ENCODE measurements at regions not wholly inside any gene's neighbourhood (a gene's known extent, or its start where the extent isn't known, plus 50 kb on each side); places are given as distances from the start of the nearest gene placed in this dataset.
A peak's percentile ranks its signal among the peaks of the same experiment; 100 is the strongest.

DNA sequence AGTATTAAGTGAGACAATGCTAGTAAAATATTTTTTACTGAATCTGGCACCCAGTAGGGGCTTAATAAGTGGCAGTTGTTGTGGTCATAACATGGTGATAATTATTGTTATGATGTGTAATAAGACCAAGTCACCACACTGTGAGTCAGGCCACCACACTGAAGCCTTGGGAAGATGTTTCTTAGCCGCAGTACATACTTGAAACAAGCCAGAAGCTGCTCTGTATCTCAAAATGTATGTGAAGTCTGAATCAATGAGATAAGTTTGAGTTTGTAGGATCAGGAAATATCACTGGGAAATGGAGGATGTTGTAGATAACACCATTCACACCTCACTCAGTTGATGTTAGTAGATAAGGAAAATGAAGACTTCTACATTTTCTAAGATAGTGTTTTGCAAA, 51.3 kb upstream of the PTPN3 start:
- DNase-seq (ENCODE audit: low read depth) = no peak

DNA sequence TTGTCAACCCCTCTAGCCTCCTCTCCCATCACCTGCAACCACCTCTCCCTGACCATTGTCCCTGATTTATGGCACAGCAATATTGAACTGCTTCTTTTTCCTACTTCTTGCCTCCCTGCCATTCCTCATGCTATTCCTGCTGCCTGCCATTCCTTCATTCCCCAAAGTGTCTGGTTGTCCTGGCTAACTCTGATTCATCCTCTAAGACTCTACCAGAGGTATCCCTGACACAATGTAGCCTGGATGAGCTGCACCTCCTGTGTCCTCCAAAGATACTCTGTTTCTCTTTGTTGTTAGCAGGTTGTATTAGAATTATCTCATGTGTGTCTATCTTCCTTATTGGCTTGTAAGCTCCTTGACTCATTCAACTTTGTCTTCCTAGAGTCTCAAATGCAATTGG, 53.5 kb upstream of the PTPN3 start:
- no peak for DNase-seq (ENCODE audit: low read depth)

DNA sequence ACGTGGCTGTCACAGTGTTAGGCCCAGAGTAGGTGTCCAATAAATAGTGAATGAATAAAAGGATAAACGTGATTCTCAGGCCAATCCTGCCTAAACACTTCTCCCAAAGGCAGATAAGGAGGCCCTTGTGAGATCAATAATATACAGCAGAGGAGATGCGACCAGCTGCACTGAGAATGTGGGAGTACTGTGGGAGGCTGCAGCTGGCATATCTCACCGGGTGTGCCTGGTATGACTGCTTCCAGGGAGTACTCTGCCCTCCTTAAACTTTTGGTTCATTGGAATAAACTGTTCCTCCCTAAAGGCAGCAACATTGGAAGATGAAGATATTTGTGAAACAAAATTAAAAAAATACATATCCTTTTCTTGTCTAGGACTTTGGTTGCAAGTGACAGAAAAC, 57.1 kb upstream of the PTPN3 start:
- no peak for DNase-seq (ENCODE audit: low read depth)

DNA sequence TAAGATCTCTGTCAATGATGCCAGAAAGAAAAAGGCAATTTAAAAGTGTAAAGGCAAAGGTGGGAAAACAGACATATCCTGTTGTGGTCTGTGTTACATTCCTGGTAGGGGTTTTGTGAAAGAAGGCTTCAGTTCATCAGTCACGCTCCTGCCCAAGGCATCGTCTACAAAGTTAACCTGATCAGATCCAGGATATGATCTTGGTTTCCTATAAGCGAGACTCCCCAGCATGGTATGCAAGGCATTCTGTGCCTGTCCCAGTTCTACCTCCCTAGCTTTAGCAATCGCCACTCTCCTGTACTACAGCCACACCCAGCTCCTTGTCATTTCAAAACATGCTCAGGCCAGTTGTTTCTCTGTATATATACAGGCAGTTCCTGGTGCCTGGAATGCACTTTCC, 58.0 kb upstream of the PTPN3 start:
- DNase-seq (ENCODE audit: low read depth) = no peak

DNA sequence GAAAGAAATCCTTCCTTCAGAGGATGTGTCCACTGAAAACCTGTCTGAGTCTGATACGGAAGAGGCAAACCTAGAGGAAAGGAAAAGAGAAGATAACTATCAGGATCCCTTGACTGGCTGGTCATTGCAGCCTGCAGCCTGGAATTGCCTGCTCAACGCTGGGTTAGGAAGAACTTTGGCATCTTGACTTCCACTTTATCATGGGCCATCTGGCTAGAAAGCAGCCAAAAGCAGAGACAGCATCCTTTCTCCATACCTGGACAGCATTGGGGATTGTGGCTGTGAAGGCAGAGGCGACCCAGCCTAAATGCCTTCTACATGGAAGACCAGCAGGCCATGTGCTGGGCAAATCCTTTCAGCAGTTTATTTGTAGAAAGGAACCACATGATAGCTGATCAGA, 58.7 kb upstream of the PTPN3 start:
- no peak for DNase-seq (ENCODE audit: low read depth)

DNA sequence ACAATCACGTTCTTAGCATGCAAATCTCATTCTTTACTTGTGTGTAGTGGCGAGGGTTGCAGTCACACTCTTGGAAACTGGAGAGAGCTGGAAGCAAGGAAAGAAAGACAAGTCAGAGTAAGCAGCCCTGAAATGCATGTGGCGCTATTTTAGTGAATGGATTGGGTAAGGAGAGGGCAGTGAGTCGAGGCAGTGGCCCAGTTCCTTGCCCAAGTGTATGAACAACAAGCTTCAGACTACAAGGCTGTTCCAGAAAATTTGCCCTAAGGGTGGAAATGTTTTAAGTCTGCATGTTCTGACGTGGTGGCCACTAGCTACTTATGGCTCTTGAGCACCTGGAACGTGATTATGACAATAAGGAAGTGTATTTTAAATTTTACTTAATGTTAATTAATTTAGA, 59.4 kb upstream of the PTPN3 start:
- DNase-seq (ENCODE audit: low read depth) = no peak

DNA sequence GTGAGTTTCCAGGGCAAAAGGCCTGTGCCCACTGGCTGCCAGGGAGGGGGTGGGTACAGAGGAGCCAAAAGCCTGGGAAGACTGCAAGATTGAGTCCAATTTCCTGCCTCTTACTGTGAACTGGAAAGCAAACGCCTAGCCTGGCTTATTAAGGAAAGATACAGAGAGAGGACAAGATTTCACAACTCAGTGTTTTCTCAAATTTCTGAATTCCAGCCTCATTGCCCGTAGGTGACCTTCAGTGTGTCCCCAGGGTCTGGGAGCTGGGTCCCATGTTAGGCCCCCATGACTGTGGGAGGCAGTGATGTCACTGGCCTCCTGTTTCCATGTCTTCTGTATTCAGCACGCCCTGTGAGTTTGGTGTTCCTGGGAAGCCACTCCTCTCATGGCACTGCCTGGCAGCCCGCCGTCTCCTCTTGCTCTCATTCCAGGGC, 60.6 kb upstream of the PTPN3 start:
- no peak for DNase-seq (ENCODE audit: low read depth)

DNA sequence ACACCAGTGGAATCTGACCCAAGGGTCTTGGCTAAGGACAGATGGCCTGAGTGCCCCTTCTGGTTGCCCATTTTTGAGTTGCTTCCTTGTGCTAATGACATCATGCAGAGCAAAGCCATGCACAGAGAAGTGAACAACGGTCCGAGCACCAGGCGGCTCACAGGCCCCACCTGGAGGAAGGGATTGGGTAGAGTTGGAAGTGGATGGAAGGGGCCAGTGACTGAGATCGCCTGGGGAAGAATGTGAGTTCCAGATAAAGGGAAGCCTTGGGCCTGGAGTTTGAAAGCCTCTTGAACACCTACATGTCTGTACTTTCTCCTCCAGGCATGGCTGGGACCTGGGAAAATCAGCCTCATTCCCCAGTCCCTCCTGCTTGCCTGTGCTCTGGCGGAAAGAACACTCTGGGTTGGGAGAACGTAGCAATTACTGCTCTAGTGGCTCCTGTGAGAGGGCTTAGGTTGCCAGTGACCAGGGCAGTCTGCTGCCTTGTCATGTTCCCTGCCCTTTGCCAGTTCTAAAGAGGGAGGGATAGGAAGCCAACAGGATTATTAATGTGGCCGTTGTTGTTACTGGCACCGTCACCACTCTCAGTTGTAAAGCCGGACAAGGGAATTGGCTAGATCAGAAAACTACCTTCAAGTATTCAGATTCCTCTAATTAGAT, 62.5 kb upstream of the PTPN3 start:
- DNase-seq (ENCODE audit: low read depth) = no peak

DNA sequence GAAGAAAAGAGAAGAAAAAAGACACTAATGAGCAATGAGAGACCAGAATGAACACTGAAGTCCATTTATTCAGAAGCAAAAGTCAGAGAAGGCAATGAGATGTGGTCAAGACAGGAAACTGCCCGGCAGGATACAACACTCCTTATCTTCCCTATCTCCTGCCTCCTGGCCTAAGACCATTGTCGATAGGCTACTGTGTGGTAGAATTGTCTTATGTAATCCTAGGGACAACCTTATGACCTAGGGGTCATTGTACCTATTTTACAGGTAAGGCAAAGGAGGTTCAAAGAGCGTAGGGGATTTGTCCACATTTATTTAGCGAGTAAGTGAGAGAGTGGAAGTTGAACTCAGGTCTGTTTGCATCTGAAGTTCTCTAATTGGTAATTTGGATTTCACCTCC, 63.0 kb upstream of the PTPN3 start:
- no peak for DNase-seq (ENCODE audit: low read depth)

DNA sequence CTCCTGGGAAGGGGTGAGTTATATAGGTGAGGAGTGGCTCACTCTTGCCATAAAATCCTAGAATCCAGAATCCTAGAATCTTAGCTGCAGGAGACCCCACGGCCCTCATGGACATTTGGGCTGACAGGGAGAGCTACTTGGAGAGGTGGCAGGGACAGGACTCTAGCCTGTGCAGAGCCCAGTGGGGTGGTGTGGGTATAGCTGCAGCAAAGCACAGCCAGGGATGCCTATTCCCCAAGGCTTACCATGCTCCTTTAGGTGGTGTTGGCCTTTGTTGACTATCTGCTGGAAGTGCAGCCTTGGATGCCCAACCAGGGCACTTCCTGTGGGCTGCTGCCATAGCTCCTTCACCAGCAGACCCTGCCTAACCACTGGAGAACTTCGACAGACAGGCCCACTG, 70.0 kb upstream of the PTPN3 start:
- DNase-seq (ENCODE audit: low read depth) = no peak

DNA sequence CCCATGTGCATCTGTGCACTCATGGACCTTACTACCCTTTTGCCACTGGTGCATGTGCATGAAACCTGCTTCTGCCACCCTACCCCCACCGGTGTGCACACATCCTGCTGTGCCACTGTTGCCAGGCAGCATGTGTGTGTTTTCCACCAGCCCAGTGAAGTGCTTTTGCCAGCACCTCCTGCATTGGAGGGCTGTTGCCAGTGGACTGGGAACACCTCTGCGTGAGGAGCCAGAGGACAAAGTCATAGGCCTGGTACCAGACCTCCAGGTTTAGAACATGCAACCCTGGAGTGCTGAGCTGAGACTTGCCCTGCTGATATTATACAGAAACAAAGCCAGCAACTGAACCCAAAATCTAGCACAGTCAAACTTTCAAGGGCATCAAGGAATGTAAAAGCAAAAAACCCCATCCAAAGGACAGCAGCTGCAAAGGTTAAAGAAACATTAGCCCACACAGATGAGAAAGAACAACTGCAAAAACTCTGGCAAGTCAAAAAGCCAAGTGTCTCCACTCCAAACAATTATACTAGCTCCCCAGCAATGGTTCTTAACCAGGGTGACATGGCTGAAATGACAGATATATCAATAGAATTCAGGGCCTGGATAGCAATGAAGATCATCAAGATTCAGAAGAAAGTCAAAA, 70.6 kb upstream of the PTPN3 start:
- no peak for DNase-seq (ENCODE audit: low read depth)

DNA sequence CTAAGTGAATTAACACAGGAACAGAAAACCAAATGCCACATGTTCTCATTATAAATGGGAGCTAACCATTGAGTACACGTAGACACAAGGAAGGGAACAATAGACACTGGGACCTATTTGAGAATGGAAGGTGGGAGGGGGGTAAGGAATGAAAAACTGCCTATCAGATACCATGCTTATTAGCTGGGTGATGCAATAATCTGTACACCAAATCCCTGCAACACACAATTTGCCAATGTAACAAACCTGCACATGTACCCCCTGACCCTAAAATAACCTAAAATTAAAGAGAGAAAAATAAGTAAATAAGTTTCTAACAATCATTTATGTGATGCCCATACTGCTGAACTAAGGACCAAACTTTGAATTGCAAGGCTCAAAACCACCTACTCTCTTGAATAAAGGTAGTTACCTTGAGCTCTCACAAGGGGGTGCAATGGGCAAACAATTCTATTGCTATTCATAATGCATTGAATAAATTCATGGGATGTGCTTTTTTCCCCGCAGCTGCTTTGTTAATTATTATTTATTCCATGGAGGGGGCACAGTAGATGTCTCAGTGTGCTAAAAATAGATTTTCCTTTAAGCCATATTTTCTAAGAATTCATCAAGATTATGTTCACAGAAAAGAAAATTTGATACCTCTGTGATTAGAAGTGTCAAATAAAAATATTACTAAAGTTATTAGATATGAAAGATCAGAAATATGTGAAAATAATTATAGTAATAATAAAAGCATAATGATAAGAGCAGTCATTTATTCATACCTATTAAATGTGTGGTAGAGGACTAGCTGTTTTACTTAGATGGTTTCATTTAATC, 76.2 kb upstream of the PTPN3 start:
- DNase-seq (ENCODE audit: low read depth) = peak; percentile 24

DNA sequence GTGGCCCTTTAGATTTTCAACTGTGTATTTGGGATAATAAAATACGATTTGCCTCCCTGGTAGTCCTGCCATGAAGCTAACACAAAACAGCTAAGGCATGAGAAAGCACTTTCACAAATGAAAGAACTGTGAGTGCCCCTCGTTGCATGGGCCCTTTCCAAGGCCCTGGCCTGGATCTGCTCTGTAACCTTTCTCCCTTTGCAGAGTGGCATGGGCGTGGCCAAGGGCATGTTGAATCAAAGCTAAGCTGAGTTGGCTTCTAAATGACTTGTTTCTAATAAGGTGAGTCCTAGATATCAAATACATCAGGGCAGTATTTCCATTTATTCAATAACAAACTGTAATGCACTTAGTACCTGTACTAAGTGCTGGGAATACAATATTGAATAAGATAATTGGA, 78.7 kb upstream of the PTPN3 start:
- no peak for DNase-seq (ENCODE audit: low read depth)

DNA sequence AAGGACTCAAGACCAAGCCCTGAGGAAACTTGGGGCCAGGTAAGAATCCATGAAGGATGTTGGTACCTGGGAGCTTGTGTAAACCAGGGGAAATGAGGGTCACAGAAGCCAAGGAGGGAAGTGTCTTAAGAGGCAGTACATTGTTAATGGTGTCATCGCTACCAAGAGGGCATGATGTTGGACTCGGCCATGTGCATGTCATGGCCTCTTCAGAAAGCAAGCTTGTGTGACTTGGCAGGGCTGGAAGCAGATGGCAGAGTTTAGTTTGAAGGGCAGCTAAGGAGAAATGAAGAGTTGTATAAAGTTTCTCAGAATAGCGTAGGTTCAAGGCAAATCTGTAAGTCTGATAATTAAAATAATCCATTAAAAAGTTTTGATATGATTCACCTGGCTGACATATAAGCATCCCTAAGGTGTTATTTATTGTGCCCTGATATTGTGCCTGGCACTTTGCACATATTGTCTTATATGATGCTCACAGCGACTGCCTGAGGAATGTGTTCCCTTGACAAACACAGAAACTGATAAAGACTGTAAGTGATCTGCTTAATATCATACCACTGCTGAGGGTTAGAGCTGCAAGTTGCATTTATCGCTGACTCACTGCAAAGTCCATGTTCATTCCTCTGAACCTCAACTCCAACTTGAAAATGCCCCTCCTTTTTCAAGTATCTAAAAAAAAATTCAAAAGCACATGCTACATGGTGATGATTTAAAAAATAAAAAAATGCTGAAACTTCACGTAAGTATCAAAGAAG, 81.3 kb upstream of the PTPN3 start:
- DNase-seq (ENCODE audit: low read depth) = no peak

DNA sequence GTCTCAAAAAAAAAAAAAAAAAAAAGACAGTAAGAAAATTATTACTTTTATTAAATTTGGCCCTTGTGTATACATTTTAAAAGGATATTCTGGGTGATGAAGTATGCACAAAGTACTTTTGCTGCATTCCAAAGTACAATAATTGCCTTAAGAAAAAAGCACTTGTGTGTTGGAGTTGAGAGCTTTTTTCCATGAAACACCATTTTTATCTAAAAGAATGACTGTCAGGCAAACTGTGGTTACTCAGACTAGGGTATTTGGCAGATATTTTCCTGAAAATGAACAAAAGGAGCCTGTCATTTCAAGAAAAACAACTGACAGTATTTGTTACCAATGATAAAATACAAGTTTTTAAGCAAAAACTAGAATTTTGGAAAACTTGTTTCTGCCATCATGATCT, 84.3 kb upstream of the PTPN3 start:
- DNase-seq (ENCODE audit: low read depth) = no peak

DNA sequence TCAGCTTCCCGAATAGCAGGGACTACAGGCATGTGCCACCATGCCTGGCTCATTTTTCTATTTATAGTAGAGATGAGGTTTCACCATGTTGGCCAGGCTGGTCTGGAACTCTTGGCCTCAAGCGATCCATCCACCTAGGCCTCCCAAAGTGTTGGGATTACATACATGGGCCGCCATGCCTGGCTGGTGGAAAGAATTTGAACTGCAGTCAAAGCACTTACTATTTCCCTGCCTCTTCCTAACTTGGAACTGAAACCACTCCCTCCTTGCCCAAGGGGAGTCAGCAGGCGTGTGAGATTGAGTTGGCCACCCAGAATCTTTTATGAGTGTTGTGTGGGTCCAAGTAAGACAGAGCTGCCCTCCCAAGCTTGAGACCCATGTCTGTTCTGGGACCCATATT, 86.1 kb upstream of the PTPN3 start:
- no peak for DNase-seq (ENCODE audit: low read depth)

DNA sequence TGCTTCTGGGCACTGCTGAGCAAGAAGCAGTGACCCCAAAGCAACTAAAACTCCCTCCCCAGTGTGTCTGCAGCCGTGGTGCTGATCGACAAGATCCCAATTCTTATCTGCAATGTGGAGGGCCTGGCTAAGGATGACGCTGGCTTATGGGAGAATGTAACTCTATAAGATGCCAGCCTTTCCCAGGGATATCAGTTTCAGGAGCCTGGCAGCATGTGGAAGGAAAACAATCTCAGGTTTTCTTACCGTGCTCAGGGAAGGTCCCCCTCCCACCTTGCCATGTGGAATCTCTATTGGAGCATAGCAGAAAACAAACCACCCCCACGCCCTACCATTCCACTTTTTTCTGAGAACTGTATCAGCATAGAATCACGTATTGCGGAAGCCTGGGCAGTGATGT, 87.7 kb upstream of the PTPN3 start:
- no peak for DNase-seq (ENCODE audit: low read depth)

DNA sequence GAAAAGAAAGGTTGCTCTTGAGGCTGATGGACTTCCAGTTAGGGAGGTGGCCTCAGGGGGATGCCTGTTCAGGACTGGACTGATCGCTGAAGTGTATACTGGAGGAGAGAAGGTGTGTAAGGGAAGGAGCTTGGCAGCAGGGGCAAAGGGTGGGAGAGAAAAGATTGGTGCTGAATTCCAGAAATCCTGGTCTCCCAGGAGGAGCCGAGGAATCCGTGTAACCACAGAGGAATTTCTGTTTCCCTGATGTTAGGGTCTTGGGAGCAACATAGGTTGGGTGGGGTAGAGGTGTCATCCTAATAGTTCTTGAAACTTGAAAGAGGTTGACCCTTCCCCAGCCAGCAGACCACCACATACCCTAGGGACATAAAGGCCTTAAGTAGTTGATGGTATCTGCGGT, 88.9 kb upstream of the PTPN3 start:
- DNase-seq (ENCODE audit: low read depth) = no peak

DNA sequence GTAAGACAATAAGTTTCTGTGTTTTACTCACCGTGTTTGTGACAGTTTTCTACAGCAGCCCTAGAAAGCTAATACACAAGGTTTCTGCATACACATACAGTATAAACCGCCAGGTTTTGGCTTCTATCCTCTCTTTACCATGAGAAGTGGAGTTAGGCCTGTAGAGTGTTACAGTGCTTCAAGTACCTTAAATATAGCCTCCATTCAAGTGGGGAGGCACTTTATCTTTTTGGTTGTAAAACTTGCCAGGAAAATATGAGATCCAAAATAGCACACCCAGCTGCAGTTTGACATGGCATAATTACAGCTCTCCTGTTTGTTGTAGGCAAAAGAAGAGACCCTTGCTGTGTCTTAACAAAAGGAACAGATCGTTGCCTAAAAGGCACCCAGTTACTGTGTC, 90.3 kb upstream of the PTPN3 start:
- DNase-seq (ENCODE audit: low read depth) = no peak

DNA sequence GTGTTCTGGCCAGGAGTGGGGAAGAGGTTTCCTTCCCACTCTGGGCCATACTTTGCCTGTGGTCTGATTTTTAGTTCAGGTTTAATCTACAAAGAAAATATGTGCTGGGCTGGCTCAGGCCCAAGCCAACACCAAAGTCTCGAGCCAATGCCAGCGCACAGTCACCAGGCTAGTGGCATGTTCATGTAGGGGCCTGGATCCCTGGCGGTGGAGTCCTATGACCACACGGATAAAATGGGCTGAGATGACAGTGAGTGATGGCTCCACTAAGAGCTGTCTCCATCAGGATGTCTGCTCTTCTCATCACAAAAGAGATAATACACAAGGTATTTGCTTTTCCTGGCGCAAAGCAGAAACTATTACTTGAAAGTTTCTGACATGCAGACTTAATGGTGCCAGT, 92.9 kb upstream of the PTPN3 start:
- no peak for DNase-seq (ENCODE audit: low read depth)

DNA sequence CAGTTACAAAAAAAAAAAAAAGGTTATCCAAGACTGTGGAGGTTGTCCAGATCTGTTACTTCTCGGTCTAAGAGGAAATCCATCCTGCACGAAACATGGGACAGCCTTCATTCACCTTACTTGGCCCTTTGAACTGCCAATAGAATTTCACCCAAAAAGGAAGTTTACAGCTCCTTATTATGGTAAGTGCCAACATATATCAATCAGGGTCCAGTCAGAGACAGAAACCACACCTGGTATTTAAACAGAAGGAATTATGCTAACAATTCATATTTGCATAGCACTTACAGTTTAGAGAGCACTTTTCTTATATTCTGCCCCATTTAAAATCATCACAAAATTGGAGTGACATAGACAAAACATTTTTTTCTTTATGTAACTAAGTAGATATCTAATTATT, 93.6 kb upstream of the PTPN3 start:
- DNase-seq (ENCODE audit: low read depth) = no peak

DNA sequence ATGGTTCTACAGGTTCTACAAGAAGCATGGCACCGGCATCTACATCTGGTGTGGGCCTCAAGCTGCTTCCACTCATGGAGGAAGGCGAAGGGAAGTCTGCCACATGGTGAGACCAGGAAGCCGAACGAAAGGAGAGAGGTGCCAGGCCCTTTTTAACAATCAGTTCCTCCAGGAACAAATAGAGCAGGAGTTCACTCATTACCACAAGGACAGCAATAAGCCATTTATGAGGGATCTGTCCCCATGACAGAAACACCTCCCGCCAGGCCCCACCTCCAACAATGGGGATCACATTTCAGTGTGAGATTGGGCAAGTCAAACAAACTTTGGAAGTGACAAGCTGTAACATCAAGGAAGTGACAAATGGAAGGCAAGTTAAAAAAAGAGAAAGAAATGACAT, 95.5 kb upstream of the PTPN3 start:
- no peak for DNase-seq (ENCODE audit: low read depth)

DNA sequence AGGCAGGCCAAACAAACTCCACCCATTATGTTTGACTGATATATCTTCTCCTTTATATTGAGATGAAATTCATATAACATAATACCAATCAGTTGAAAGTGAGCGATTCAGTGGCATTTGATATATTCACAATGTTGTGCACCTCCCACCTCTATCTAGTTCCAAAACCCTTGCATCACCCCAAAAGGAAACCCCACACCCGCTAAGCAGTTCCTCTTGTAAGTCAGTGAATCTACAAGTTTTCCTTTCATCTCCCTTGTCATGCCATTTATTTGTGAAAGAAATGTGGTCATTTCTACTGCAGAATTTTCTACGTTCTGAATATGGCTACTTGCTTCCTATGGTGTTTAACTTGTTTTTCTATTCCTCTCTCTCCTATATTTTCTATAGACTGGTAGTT, 99.4 kb upstream of the PTPN3 start:
- DNase-seq (ENCODE audit: low read depth) = no peak

Measured in HS-5 (cell line).